LoVo (cell line): ENCODE measurements at regions not wholly inside any gene's neighbourhood (a gene's known extent, or its start where the extent isn't known, plus 50 kb on each side); places are given as distances from the start of the nearest gene placed in this dataset.
"Not testable (repeated sequence)": the region's sequence is repeated elsewhere in the genome, so short reads cannot be mapped to it uniquely, and the experiment has no call there.

Experiments used
- DNase-seq: peaks from one replicate; pipeline ENCODE4 v3.0.0-alpha.2; 2016; ENCODE audit warnings: low spot score

DNA sequence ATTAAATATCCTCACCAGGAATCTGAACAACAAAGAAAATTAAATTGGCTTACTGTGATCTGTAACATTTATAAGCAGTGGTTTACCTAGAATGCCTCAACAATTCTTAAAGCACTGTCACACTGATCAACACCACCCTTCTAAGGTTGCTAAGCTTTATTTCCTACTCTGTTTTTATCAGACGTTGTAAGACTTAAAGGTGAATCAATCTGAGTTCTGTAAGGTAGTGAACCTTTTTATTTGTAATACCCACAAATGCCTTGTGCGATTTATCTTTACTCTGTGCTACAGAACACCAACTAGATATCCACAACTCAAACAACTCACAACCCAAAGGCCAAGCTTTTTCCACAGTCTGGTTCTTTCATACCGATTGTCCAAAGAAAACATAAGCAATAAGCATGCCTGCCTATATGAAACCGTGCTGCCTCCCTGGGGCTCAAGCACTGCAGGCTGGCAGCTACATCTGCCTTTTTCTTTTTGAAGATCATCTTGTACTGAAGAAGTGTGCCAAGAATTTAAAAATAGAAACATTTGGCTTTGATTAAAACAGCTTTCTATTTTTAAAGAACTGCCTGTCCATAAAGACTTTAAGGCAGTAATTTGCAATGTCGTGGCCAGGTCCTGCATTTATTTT, 490.7 kb downstream of the NUP35 start:
- DNase-seq = no peak

DNA sequence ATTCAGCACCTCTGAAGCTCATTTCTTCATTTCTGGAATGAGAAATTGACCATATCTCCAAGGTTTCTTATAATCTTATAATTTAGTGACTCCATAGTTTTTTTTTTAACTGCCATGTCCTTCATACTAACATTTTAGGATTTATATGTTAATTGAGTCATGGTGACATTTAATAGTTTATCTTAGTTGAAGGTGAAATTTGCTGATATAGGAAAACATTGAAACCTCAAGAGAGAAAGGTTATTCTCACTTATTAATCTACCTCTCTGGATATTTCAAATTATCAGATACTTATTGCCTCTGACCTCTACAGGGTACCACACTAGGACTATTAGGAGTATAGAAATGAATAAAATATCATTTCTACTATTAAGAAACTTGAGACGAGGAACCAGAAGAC, 499.0 kb downstream of the NUP35 start:
- DNase-seq = no peak

DNA sequence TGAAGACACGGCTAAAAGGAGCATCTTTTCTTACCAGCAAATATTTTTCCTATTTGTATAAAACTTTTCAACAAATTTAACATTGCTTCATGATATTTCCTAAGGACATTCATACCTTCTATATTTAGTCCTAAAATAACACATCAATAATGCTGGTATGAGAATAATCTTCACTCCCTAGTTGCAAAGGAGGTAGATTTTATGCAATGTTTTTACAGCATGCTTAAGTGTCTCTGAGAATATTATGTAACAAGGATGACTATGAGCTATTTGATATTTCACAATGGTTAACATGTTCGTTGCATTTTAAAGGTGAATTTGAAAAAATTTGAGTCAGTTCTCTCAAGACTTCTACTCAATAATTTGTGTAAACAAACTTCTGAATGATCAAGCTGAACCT, 506.7 kb downstream of the NUP35 start:
- DNase-seq = no peak

DNA sequence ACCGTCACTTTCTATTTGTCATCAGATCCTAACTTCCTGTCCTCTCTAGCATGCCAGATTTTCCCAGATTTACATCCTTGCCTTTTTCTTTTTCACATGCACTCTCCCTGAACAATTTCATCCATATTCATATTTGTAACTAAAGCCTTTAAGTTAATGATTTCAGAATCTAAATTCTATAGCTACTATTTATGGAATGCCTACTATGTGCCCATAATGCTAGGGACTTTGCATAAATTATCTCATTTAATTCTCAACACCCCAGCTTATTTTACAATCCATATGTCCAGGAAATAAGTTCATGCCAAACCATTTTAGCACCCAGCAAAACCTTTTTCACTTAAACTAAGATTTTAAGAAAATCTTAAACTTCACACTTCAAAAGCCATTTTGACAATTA, 531.9 kb downstream of the NUP35 start:
- DNase-seq = no peak

DNA sequence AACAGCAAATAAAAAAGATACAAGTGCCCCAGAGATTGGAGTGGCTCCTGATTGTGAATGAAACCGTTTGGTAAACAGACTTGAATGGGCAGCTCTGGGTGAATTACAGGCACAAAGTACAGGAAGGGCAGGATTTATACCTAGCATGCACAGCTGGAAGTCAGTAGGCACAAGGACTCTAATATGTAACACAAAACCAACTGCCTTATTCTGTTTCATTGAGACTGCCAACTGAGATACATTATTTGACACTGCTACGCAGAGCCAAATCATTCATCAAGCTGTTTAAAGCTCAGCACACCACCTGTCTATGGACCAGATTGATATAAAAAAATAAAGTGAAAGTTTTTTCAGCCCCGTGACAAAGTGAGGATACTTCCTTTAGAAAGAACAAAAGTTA, 541.2 kb downstream of the NUP35 start:
- no peak for DNase-seq

DNA sequence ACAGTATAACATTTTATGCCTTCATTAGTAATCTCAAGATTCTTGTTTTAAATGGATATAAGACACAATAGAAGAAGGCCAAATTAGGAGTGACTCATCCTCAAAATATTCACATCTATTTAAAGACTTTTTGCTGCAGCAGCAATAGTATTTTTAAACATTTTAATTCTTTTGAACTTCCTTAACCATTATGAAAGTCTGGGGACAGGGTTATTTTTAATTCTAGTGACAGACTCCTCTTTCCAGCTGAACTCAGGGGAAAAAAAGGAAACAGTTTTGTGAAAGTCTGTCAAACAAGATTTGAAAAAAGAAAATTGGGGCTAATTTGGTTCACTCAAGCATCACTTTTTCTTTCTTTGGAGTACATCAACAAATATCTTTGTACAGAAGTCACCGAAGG, 541.8 kb downstream of the NUP35 start:
- no peak for DNase-seq

DNA sequence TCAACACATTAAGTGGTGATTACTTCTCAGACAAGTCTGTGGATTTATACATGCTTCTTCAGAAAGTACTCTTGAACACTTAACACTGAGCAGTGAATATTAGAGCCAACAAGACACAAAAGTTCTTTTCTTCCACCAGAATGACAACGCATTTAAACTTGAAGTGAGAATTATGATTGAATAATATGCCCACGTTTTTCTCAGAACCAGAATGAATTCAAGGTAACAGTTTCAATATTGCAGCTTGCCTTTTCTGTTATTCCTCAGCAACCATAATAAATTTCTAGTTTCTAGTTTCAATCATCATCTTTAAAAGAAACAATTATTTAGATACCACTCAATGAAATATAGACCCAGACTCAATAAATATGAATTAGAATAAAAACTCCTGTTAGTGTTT, 547.0 kb downstream of the NUP35 start:
- no peak for DNase-seq

DNA sequence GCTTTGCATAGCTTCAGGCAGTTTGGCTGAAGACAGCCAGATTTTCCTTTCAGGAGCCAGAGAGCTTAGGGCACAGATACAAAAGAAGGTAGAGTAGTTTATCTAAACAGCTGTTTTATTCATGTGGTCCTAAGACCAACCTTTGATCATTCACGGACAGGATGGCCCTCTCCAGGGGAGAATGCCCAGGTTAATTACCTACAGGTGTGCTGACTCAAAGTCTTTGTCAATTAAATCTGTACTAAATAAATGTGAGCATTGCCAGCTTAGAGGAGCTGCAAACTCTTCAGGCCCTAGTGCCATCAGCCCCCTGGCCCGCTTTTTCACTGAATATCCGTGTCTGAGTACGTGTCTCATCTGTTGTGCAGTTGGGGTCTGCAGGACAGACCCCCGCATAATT, 554.7 kb downstream of the NUP35 start:
- DNase-seq = no peak

DNA sequence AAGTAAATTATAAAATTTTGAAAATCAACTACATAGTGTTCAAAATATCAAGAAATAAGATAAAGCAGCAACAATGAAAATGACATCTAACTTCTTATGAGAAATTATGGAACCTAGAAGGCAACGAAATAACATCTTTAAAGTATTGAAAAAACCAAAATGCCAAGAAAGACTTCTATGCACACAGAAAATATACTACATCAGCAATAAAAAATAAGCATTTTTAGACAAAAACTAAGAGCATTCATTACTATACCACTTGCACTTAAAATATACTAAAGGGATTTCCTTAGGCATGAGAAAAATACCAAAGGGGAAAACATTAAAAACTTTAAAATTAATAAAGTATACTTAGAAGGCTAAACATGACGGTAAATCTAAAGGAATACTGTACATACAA, 556.3 kb downstream of the NUP35 start:
- no peak for DNase-seq

DNA sequence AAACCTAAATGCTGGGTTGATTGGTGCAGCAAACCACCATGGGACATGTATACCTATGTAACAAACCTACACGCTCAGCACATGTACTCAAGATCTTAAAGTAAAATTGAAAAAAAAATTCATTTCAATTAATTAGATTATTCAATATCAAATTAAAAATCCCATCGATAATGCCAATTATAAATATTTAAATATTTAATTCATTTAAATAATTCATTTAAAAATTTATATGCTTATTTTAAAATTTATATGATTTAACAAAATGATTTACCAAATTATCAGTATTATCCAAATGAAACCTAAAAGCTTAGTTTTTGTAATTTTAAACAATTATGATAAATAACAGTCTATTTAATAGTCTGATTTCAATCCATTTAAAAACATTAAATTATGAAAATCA, 560.4 kb downstream of the NUP35 start:
- DNase-seq = no peak

DNA sequence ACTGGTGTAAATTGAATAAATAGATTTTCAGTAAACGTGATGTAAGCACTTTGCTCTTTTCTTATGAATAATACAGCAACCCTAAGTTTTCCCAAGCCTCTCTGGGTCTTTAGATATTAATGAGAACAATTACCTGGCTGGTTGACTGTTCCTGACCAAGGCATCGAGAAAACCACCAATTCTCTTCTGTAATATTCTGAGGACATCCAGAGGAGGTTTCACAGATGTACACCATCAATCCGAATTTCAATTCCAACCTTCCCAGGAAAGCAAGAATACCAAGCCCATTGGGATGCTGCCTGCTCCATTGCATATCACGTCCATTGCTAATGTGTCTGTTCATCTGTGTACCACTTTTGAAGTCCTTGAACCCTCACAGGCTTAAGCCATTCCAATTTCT, 571.8 kb downstream of the NUP35 start:
- DNase-seq = no peak

DNA sequence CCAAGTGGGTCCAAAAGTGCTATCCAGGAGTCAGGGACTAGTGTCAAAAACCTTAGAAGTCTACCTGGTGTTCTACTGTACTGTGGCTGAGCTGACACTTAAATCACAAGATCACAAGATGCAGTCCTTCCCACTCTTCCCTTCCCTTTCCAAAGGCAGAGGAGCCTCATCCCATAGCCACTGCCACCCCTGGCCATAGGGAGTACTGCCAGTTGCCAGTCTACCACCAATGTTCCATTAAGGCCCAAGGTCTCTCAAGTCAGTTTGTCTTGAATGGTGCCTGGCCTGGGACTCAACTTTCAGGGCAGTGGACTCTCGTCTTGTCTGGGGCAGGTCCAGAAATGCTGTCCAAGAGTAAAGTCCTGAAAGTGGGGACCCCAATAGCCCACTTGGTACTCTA, 585.6 kb downstream of the NUP35 start:
- no peak for DNase-seq

DNA sequence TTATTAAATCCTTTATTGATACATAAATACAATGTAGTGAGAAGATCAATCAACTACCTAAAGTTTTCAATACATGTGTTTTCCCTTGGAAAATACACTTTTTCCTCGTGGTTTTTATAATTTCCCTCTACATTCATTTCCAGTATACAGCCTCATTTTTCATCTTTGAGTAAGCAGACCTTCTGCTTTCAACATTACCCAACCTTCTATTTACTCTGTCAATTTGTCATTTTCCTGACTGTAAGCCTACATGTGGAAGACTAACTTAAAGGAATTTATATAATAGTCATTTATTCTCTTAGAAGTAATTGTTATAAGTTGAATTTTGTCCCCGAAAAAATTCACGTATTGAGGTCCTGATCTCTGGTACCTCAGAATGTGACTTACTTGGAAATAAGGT, 594.0 kb downstream of the NUP35 start:
- no peak for DNase-seq

DNA sequence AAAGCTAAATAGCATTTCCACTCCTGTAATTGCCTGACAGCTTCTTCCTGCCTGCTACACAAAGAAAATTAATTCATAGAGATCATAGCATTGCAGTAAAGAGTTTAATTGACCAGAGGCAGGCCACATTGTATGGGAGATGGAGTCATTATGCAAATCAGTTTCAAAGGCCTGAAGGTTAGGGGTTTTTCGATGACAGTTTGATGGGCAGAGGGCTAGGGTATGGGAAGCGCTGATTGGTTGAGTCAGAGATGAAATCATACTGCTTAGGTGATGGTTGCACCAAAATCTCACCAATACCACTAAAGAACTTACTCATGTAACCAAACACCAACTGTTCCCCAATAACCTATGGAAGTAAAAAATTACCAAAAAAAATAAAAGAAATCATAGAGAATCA, 599.0 kb downstream of the NUP35 start:
- DNase-seq = no peak

DNA sequence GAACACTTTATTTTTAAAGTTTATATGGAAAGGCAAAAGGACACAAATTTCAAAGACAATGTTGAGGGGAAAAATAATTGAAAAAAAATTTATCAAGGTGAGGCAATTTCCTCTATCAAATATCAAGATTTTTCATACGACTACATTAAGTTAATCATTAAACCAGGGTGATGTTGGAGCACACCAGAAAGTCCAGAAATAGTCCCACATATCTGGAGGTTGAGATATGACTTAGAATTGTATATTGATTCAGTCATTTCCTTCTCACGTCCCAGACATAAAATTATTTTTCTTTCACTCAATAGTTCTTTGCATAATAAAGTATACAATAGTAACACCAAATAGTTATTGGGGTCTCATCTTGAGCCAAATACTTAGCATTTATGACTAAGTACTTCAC, 605.1 kb downstream of the NUP35 start:
- no peak for DNase-seq

DNA sequence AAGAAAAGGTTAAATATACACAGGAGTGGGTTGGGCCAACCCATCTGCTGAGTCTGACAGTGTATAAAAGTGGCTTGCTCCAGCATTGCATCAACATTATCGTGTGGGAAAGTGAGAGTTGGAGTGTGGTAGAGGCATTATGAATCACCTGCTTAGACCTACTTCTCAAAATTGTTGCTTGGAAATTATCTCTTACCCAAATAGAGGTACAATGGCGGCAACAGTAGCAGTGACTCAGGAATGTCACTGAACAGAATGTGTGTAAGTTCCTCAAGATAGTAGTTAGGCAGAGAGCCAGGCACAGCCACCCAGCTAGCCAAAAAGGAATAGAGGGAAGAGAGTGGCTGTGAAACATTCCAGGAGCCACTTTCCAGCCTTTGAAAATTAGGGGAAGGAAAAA, 616.0 kb downstream of the NUP35 start:
- no peak for DNase-seq

DNA sequence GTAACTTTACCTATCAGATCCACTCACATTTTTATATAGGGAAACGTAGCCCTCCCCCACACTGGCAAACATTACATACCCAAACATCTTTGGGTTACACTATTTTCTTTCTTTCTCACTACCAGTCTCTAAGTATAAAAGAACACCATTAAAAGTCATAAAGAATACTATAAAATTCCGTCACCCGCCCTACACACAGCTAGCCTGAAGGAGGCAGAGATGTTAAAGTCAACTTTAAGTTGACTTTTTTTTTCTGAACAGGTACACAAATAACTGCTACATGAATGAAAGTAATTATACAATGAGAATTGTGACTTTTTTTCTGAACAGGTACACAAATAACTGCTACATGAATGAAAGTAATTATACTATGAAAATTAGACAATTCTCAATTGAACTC, 628.3 kb downstream of the NUP35 start:
- no peak for DNase-seq

DNA sequence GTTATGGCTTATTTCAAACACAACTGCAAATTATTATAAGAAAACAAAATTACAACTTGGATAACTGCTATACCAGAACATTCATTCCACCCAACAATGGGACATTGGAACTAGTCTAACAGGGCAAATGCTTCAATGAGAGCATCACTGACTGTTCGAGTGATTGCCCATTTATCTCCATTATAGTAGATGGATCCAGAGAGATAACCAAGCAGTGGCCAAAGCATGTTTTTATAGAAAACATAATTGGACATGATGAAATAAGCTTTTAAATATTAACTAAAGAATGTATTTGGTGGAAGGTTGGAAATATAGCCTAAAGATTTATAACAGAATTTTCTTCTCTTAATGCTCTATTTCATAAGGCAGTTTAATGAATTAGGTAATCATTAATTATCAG, 634.8 kb downstream of the NUP35 start:
- no peak for DNase-seq

DNA sequence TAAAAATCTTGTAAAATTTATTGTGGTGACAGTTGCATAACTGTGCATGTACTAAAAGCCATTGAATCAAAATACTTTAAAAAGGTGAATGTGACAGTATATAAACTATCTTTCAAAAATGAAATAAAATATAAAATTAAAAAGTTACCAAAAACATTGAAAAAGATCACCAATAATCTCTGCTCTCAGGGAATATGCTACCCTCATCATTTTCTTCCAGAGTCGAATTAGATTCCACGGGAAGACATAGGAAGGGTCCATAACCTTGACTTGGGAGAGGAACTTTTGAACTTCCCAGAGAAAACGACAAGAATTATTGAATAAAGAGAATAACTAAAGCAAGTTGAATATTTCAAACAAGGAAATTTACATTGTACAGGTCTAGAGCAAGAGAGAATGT, 649.5 kb downstream of the NUP35 start:
- DNase-seq = no peak

DNA sequence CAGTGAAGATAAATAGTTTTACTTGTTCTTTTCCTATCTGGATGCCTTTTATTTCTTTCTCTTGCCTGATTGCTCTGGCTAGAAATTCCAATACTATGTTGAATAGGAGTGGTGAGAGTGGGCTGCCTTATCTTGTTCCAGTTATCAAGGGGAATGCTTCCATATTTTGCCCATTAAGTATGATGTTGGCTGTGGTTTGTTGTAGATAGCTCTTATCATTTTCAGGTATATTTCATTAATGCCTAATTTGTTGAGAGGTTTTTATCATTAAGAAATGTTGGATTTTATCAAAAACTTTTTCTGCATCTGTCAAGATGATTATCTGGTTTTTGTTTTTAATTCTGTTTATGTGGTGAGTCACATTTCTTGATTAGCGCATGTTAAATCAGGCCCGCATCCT, 655.8 kb downstream of the NUP35 start:
- no peak for DNase-seq

DNA sequence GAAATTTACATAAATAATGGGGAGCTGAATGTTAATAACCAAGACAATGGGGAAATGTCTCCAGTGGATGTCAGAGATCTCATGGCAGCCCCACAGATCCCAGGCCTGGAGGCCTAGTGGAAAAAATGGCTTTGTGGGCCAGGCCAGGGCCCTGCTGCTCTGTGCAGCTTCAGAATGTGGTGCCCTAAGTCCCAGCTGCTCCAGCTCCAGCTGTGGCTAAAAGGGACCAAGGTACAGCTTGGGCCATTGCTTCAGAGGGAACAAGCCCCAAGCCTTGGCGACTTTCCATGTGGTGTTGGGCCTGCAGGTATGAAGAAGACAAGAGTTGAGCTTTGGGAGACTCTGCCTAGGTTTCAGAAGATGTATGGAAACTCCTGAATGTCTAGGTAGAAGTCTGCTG, 658.2 kb downstream of the NUP35 start:
- DNase-seq = no peak

DNA sequence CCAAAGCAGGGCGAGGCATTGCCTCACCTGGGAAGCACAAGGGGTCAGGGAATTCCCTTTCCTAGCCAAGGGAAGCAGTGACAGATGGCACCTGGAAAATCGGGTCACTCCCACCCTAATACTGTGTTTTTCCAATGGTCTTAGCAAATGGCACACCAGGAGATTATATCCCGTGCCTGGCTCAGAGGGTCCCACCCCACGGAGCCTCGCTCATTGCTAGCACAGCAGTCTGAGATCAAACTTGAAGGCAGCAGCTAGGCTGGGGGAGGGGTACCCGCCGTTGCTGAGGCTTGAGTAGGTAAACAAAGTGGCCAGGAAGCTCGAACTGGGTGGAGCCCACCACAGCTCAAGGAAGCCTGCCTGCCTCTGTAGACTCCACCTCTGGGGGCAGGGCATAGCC, 664.6 kb downstream of the NUP35 start:
- DNase-seq = not testable (repeated sequence)

DNA sequence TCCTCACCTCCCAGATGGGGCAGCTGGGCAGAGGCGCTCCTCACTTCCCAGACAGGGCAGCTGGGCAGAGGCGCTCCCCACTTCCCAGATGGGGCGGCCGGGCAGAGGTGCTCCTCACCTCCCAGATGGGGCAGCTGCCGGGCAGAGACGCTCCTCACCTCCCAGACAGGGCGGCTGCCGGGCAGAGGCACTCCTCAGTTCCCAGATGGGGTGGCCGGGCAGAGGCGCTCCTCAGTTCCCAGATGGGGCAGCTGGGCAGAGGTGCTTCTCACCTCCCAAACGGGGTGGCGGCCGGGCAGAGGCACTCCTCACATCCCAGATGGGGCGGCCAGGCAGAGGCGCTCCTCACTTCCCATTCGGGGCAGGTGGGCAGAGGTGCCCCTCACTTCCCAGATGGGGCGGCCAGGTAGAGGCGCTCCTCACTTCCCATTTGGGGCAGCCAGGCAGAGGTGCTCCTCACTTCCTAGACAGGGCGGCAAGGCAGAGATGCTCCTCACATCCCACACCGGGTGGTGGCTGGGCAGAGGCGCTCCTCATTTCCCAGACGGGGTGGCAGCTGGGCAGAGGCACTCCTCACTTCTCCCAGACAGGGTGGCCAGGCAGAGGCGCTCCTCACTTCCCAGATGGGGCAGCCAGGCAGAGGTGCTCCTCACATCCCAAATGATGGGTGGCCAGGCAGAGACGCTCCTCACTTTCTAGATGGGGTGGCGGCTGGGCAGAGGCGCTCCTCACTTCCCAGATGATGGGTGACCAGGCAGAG, 668.1 kb downstream of the NUP35 start:
- not testable (repeated sequence) for DNase-seq

DNA sequence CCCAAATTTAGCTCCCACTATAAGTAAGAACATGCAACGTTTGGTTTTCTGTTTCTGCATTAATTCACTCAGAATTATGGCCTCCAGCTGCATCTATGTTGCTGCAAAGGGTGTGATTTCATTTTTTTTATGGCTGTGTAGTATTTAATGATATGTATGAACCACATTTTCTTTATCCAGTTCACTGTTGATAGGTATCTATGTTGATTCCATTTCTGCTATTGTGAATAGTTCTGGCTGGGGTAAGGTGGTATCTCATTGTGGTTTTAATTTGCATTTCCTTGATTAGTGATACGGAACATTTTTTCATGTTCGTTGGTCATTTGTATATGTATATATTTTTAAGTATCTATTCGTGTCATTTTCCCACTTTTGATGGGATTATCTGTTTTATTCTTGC, 674.3 kb downstream of the NUP35 start:
- no peak for DNase-seq
